Activated CD4-positive, alpha-beta T cell treated with anti-CD3 and anti-CD28 coated beads, Interleukin-2, amount 10 ng/mL, durations not matched to agents 7 days and 5 days (primary cell): ENCODE measurements at regions not wholly inside any gene's neighbourhood (a gene's known extent, or its start where the extent isn't known, plus 50 kb on each side); places are given as distances from the start of the nearest gene placed in this dataset.

Experiments
- CTCF ChIA-PET: fragments of 350-600 bp; sonication (Branson Sonifier 250); formaldehyde crosslinking; loops from one replicate; lab custom pipeline; 2021; ENCODE audit warnings: antibody characterized with exemption; lab: Charles Lee
- POLR2A ChIA-PET: fragments of 350-600 bp; sonication (Branson Sonifier 250); formaldehyde crosslinking; loops from one replicate; lab custom pipeline; 2021; ENCODE audit warnings: antibody characterized with exemption; lab: Charles Lee
- DNase-seq: peaks from one replicate; pipeline ENCODE4 v3.0.0-alpha.2; 2020
- H3K27ac Mint-ChIP-seq: one replicate; pipeline ENCODE4 v1.8.0; 2021; ENCODE audit warnings: mild to moderate bottlenecking, moderate library complexity, mixed read lengths
- H3K27me3 Mint-ChIP-seq: one replicate; pipeline ENCODE4 v1.8.0; 2021; ENCODE audit warnings: mixed read lengths
- H3K36me3 Mint-ChIP-seq: one replicate; pipeline ENCODE4 v1.8.0; 2021; ENCODE audit warnings: low read depth, mixed read lengths
- H3K4me1 Mint-ChIP-seq: one replicate; pipeline ENCODE4 v1.8.0; 2021; ENCODE audit warnings: mixed read lengths
- H3K4me3 Mint-ChIP-seq: one replicate; pipeline ENCODE4 v1.8.0; 2021; ENCODE audit warnings: mild to moderate bottlenecking, moderate library complexity, mixed read lengths
- H3K9me3 Mint-ChIP-seq: one replicate; pipeline ENCODE4 v1.8.0; 2021; ENCODE audit warnings: mixed read lengths

DNA sequence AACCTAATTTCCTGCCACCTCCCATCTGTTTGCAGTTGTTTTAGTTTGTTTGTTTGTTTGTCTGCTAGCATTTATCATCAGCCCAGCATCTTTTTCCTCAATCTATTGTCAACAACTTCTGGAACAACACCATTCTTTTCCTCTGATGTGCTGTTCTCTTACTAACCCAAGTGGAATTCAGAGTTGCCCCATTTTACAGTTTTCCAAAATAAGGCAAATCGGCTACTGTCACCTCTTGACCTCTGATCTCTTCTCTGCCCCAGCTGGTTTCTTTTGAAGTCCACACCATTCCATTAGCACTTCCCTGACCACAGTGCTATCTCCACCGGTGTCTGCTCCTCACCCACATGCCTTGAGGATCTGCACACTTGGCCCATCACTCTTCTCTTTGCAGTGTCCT is 102.4 kb downstream of the EFNB2 start:
- Mint-ChIP-seq H3K27ac (no peak overlapping the region), H3K9me3 (peaks cover 2% of the 10 kb centered on the region), H3K36me3 (no peaks in the 10 kb centered on the region), H3K4me3 (no peak overlapping the region), H3K27me3 (no peaks in the 10 kb centered on the region), H3K4me1 (no peaks in the 10 kb centered on the region)
- no peak for DNase-seq
- POLR2A ChIA-PET, result no interaction called here
- CTCF ChIA-PET, result no interaction called here

DNA sequence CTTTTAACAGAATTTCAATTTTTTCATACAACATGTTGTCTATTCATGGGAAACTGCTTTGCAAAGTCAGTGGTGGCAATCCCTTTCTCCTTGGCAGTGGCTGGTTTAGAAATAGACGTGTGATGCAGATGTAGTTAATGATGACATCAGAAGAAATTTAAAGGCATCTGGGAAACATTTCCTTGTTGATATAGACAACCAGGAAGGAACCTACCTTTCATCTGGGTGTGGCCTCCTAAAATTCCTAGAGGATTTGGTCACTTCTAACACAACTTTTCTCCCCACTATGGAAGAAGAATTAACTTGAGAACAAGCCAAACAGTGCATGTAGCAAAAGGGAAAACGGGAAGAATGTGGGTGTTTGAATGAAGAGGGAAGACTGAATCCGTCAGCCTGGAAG is 102.8 kb downstream of the EFNB2 start:
- peaks cover 2% of the 10 kb centered on the region for H3K9me3 Mint-ChIP-seq
- H3K4me1 Mint-ChIP-seq, result no peaks in the 10 kb centered on the region
- H3K4me3 Mint-ChIP-seq, result no peak overlapping the region
- no peaks in the 10 kb centered on the region for H3K36me3 Mint-ChIP-seq
- no peak for DNase-seq
- ChIA-PET CTCF (no interaction called here), POLR2A (no interaction called here)
- no peak overlapping the region for H3K27ac Mint-ChIP-seq
- H3K27me3 Mint-ChIP-seq, result no peaks in the 10 kb centered on the region

DNA sequence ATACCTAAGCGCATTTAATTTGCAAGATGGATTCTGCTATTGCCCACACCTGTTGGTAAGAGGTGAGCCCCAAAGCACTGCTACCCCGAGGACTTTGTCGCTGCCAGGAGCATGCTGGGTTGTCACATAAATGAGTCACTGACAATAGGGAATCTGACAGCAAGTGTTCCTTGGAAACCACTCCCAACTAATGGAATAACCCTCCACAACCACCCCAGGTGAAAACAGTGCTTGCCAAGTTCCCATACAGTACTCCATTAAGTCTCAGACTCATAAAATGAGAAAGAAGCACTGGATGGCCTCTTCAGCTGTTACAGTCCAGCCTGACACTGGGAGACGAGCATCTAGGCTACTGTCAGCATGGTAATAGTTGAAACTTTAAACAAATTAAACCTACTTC is 108.6 kb downstream of the EFNB2 start:
- ChIA-PET POLR2A (no interaction called here), CTCF (no interaction called here)
- H3K4me1 Mint-ChIP-seq, result no peaks in the 10 kb centered on the region
- H3K9me3 Mint-ChIP-seq, result no peaks in the 10 kb centered on the region
- no peak overlapping the region for H3K27ac Mint-ChIP-seq
- no peaks in the 10 kb centered on the region for H3K27me3 Mint-ChIP-seq
- no peak overlapping the region for H3K4me3 Mint-ChIP-seq
- DNase-seq, result no peak
- H3K36me3 Mint-ChIP-seq, result no peaks in the 10 kb centered on the region

DNA sequence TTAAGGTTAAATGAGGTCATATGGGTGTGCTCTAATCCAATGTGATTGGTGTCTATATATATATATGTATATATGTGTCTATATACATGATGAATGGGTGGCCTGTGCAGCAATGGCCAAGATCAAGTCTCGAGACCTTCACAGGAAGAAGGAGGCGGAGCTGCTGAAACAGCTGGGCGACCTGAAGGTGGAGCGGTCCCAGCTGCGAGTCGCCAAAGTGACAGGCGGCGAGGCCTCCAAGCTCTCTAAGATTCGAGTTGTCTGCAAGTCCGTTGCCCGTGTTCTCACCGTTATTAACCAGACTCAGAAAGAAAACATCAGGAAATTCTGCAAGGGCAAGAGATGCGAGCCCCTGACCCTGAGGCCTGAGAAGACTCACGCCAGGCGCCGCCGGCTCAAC is 109.8 kb downstream of the EFNB2 start:
- no peaks in the 10 kb centered on the region for H3K9me3 Mint-ChIP-seq
- POLR2A ChIA-PET, result no interaction called here
- H3K4me3 Mint-ChIP-seq, result no peak overlapping the region
- CTCF ChIA-PET, result no interaction called here
- DNase-seq, result no peak
- H3K4me1 Mint-ChIP-seq, result no peaks in the 10 kb centered on the region
- H3K27ac Mint-ChIP-seq, result no peak overlapping the region
- H3K27me3 Mint-ChIP-seq, result no peaks in the 10 kb centered on the region
- no peaks in the 10 kb centered on the region for H3K36me3 Mint-ChIP-seq

DNA sequence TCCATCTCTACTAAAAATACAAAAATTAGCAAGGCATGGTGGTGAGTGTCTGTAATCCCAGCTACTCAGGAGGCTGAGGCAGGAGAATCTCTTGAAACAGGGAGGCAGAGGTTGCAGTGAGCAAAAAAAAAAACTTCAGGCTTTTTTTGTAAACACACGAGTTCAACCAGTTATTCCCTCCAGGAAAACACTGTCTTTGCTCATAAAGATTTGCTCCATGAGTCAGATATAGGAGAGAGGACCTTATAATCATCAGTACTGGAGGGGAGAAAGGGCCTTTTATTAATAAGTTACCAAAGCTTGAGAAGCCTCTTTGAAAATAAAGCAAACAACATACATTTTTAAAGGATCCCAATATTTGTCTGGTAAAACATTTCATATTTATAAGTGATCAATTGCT is 110.7 kb downstream of the EFNB2 start:
- Mint-ChIP-seq H3K27me3 (no peaks in the 10 kb centered on the region), H3K4me1 (no peaks in the 10 kb centered on the region), H3K9me3 (no peaks in the 10 kb centered on the region), H3K4me3 (no peak overlapping the region), H3K27ac (no peak overlapping the region), H3K36me3 (no peaks in the 10 kb centered on the region)
- ChIA-PET CTCF (no interaction called here), POLR2A (no interaction called here)
- DNase-seq, result no peak

DNA sequence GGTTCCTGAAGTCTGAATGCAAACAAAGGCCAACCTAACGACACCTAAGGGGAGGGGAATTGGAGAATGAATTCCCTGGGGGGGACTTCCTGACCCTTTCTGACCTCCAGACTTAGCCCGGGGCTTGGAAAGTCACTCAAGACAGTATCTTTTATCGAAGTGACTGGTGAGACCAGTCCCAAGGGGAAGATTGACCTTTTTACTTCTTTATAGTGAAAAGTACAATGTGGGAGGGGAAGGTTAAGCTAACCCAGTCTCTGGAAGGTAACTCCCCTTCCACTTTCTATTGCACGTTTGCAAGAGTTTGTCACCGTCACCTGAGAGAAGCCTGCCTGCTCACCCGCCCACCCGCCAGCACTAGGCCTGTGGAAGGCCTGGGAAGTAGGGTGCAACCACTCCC is 111.9 kb downstream of the EFNB2 start:
- no peak for DNase-seq
- Mint-ChIP-seq H3K27ac (no peak overlapping the region), H3K36me3 (no peaks in the 10 kb centered on the region), H3K4me3 (no peak overlapping the region), H3K4me1 (no peaks in the 10 kb centered on the region), H3K9me3 (no peaks in the 10 kb centered on the region), H3K27me3 (no peaks in the 10 kb centered on the region)
- ChIA-PET CTCF (no interaction called here), POLR2A (no interaction called here)

DNA sequence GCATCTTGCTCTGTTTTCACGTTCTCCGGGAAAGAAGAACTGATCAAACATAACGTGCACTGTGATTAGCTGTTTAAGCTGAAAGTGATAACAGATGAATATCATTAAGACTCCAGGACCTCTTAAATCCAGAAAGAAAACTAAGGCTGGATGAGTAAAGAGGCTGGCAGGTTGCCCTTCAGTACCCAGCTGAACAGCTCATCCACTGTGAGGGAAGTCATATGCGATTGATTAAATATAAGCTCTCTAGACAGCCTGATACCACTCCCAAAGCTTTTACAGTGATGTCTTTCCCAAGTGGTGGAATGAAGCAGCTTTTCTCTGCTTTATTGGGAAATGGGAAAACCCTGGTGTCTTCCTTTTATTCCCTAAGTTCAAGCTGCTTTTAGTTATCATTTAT is 116.9 kb downstream of the EFNB2 start:
- Mint-ChIP-seq H3K27ac (no peak overlapping the region), H3K9me3 (no peaks in the 10 kb centered on the region), H3K4me3 (no peak overlapping the region), H3K36me3 (no peaks in the 10 kb centered on the region), H3K4me1 (no peaks in the 10 kb centered on the region), H3K27me3 (peaks cover 7% of the 10 kb centered on the region)
- CTCF ChIA-PET, result no interaction called here
- POLR2A ChIA-PET, result no interaction called here
- DNase-seq, result no peak

DNA sequence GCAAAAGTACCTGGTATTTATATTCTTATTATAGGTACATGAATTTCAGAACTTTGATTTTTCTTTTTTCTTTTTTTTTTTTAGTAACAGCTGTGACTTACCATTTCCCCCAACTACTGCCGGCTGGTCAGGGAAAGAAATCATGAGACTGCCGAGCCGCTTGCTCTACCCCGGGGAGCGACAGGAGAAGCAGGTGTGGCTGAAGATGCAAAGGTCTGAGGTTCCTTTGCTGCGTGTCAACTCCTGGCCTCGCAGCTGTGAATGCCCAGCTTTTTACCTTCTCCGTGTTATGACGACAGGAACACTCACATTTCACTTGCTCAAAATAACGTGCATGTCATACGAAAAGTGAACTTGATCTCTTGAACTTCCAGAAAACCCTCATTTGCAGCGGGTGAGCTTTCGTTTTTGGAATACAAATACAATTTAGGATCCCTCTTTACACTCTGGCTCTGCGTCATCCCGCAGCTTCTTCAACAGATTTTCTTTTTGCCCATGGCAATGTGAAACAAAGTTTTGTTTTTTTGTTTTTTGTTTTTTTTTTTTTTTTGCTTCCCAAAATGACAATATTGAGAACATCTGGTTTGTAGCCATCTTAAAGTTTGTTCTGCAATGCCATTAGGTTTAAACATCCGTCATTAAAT is 117.9 kb downstream of the EFNB2 start:
- POLR2A ChIA-PET, result no interaction called here
- Mint-ChIP-seq H3K9me3 (no peaks in the 10 kb centered on the region), H3K4me1 (no peaks in the 10 kb centered on the region), H3K4me3 (no peak overlapping the region), H3K27ac (no peak overlapping the region), H3K36me3 (no peaks in the 10 kb centered on the region), H3K27me3 (peaks cover 7% of the 10 kb centered on the region)
- CTCF ChIA-PET, result no interaction called here
- DNase-seq, result no peak

DNA sequence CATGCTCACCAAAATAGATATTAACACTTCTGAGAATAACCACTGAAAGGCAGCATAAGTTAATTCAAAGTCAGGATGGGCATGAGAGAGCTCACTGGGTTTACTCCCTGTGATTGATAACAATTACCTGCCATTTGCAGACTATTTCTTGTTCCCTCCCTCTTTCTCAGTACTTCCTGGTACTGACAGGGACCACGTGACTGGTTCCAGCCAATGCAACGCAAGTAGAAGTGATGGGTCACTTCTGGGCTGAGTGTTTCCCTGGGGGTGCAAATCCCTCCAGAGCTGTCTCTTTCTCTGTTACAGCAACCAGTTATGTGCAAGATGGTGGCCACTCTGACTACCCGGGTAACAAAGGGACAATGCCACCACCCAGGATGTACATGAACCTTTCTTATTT is 118.8 kb downstream of the EFNB2 start:
- Mint-ChIP-seq H3K27me3 (peaks cover 7% of the 10 kb centered on the region), H3K27ac (no peak overlapping the region), H3K4me3 (no peak overlapping the region), H3K9me3 (no peaks in the 10 kb centered on the region), H3K36me3 (no peaks in the 10 kb centered on the region), H3K4me1 (no peaks in the 10 kb centered on the region)
- ChIA-PET POLR2A (no interaction called here), CTCF (no interaction called here)
- DNase-seq, result no peak

DNA sequence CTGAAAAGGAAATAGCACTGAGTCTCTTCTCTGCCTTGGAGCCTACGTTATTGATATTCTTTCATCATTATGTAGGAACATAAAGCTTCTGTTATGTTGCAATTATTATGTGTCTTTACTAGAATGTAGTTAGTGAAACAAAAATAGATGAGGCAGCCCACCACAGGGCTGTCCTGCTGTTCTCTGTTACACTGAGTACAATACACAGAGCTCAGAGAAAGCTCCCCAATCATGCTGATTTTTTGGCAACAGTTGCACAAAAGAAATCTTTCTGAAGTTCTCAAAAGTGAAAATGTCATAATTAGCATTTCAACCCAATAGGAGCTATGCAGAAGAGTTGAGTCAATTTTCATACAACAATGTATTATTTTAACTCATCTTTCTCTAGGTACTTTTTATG is 119.5 kb downstream of the EFNB2 start:
- POLR2A ChIA-PET, result no interaction called here
- Mint-ChIP-seq H3K4me1 (no peaks in the 10 kb centered on the region), H3K9me3 (no peaks in the 10 kb centered on the region), H3K27me3 (peaks cover 7% of the 10 kb centered on the region), H3K27ac (no peak overlapping the region), H3K36me3 (no peaks in the 10 kb centered on the region), H3K4me3 (no peak overlapping the region)
- no peak for DNase-seq
- CTCF ChIA-PET, result no interaction called here

DNA sequence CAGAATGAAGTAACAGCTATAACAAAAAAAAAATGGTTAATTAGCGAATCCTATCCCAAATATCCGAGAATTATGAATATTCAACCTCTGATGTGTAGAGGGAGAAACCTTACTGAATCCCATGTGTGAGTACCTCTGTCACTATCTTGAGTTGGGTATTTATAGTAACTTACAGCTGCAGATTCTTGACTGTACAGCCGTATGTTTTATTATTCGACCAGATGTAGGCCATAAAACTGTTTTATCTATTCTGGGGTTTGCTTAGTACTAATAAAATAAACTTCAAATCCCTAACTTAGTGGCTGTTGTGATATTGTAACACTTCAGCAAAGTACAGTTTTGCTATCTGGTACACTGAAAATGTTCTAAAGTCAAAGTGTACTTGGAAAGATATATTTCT is 120.0 kb downstream of the EFNB2 start:
- Mint-ChIP-seq H3K9me3 (no peaks in the 10 kb centered on the region), H3K36me3 (no peaks in the 10 kb centered on the region), H3K27me3 (peaks cover 7% of the 10 kb centered on the region), H3K4me3 (no peak overlapping the region), H3K4me1 (no peaks in the 10 kb centered on the region), H3K27ac (no peak overlapping the region)
- POLR2A ChIA-PET, result no interaction called here
- CTCF ChIA-PET, result interaction anchor here (1.1 kb wide), 1 partner anchor 10 kb away, joined by 3 read pairs; no protein-coding TSS in a partner anchor
- DNase-seq, result no peak

DNA sequence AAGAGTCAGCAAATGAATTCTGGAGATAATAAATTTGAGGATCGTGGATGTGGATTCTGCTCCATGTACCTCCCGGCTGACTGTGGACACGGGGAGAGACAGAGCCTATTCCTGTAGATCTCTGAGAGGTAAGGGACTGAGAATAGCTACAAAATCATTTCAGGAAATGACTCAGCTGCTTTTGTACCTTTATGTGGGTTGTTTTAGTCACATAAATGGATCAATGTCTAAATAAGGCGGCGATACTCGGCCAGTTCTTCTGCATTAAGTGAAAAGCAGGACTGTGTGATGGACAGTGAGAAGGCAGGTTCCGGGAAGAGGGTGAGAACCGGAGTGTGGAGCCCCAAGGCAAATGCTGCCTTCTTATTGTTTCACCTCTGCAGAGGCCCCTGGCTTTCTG is 128.1 kb downstream of the EFNB2 start:
- no peak for DNase-seq
- no peak overlapping the region for H3K4me3 Mint-ChIP-seq
- no peaks in the 10 kb centered on the region for H3K9me3 Mint-ChIP-seq
- H3K27me3 Mint-ChIP-seq, result no peaks in the 10 kb centered on the region
- ChIA-PET POLR2A (no interaction called here), CTCF (no interaction called here)
- no peaks in the 10 kb centered on the region for H3K36me3 Mint-ChIP-seq
- no peak overlapping the region for H3K27ac Mint-ChIP-seq
- H3K4me1 Mint-ChIP-seq, result no peaks in the 10 kb centered on the region

DNA sequence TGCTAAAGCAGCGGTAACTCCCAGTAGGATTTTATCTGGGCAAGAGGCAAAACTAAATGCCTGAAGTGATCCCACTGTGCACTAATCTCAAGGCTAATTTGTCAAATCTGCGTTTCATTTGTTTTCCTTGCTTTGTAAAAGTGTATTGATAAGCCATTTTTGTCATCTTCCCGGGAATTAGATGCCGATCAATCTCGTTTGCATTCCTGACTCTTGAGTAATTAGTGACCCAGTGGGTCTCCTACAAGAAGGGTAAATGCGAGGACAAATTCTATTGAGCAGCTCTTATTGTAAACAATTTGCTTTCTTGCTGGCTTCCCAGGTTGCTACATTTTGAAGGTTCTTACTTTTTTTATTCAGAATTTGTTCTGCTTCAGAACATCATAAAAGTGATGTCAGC is 129.7 kb downstream of the EFNB2 start:
- Mint-ChIP-seq H3K9me3 (no peaks in the 10 kb centered on the region), H3K27ac (no peak overlapping the region), H3K4me3 (no peak overlapping the region), H3K27me3 (peaks cover 4% of the 10 kb centered on the region), H3K36me3 (no peaks in the 10 kb centered on the region), H3K4me1 (no peaks in the 10 kb centered on the region)
- ChIA-PET CTCF (interaction anchor here (1.0 kb wide), 1 partner anchor 9 kb away, joined by 3 read pairs; no protein-coding TSS in a partner anchor), POLR2A (no interaction called here)
- no peak for DNase-seq

DNA sequence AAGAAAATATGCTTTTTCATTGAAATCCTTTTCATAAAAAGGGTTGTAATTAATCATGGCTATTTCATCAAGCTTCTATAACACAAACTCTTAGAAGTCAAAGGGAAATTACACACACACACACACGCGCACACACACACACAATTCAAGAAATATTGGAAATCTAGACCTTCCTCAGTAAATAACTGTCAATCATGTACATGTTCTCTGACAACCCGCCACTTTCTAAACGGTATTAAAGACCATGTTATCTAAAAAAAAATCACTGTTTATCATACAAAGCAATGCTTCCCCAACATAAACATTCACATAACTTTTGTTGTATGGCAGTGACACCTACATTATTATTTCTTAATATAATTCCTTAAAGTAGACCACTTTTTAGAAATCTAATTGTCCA is 132.2 kb downstream of the EFNB2 start:
- H3K27me3 Mint-ChIP-seq, result peaks cover 6% of the 10 kb centered on the region
- CTCF ChIA-PET, result no interaction called here

More for the DNA sequence above, 132.2 kb downstream of the EFNB2 start:
- no peak for DNase-seq
- POLR2A ChIA-PET, result no interaction called here
- Mint-ChIP-seq H3K27ac (no peak overlapping the region), H3K4me3 (no peak overlapping the region), H3K36me3 (no peaks in the 10 kb centered on the region), H3K9me3 (no peaks in the 10 kb centered on the region), H3K4me1 (no peaks in the 10 kb centered on the region)
